Hepatocyte (in vitro differentiated cells): ENCODE measurements at regions not wholly inside any gene's neighbourhood (a gene's known extent, or its start where the extent isn't known, plus 50 kb on each side); places are given as distances from the start of the nearest gene placed in this dataset.

ENCODE experiments used
- EZH2 ChIP-seq: fragments of 200-600 bp; sonication (generic); IDR thresholded peaks from 2 replicates; pipeline ENCODE4 v1.6.1; 2016; ENCODE audit warnings: antibody characterized with exemption, mild to moderate bottlenecking, borderline replicate concordance
- TF ChIP-seq, protein P1 (sequence below): fragments of 200-600 bp; sonication (generic); IDR thresholded peaks from 2 replicates; pipeline ENCODE4 v1.5.1; 2016; ENCODE audit warnings: antibody characterized with exemption, mild to moderate bottlenecking; ENCODE audit not compliant: poor library complexity

DNA sequence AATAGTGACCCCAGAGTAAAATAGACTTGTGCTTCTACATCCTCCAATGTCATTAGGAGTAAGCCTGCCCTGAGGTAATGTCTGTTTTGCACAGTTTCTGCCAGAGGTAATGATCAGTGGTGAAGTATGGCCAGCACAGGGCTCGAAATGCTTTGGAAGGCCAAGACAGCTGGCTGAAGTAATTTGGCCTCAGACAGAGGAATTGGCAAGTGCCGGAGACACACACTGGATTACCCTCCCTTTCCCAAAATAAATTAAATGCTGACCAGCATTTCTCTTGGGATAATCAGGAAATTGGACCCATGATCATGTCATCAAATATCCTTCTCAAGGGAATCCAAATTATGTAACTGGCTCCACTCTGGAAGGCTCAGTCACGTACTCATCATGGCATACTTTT is 379.0 kb upstream of the CHST9 start:
- TF ChIP-seq EZH2, result no peak
- TF ChIP-seq, protein P1, sequence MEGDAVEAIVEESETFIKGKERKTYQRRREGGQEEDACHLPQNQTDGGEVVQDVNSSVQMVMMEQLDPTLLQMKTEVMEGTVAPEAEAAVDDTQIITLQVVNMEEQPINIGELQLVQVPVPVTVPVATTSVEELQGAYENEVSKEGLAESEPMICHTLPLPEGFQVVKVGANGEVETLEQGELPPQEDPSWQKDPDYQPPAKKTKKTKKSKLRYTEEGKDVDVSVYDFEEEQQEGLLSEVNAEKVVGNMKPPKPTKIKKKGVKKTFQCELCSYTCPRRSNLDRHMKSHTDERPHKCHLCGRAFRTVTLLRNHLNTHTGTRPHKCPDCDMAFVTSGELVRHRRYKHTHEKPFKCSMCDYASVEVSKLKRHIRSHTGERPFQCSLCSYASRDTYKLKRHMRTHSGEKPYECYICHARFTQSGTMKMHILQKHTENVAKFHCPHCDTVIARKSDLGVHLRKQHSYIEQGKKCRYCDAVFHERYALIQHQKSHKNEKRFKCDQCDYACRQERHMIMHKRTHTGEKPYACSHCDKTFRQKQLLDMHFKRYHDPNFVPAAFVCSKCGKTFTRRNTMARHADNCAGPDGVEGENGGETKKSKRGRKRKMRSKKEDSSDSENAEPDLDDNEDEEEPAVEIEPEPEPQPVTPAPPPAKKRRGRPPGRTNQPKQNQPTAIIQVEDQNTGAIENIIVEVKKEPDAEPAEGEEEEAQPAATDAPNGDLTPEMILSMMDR, result no peak
